ENCODE measurements at regions not wholly inside any gene's neighbourhood (a gene's known extent, or its start where the extent isn't known, plus 50 kb on each side); places are given as distances from the start of the nearest gene placed in this dataset.

DNA sequence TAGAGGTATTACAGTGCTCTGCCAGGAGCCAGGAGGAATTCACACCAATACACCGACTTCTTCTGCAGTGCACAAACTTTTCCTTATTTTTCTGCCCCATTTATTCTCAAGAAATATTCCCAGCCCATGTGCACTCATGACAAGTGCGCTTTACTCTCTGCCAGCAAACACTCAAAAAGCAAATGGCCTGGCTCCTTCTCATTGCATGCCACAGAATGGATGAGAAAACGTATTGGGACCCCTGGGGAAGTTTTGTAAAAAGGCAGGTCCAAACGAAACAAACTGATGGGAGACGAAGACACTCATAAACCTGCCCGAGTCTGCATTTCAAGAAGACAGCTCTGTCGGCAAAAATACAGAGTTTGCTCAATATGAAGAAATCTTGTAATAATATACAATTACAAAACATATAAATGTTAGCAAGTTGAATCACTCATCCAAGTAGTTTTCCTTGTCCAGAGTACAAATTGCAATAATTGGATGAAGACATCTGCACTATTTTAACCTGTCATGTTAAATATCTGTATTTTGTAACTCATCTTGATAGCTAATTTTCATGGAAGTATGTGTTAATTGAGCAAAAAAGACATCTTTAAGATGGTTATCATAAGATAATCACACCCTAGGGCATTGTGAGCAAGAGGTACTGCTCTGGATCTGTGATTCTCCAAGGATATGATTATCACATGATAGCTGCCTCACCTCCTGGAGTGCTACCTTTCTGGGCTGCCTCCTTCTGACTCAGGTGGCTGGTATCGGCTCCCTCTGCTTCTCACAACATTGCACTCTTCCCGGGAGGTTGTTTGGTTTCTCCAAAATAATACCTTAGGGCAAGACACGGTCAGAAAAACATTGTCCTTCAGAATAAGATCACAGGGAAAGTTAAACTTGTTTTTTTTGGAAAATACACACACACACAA, 260.8 kb upstream of the G2E3 start:
- no peak overlapping the region for H3K4me3 ChIP-seq (ENCODE audit: low read depth, low read length)
- no peaks in the 10 kb centered on the region for H3K27me3 ChIP-seq (ENCODE audit: control insufficient read depth, insufficient read depth, low read length)
- ChIA-PET CTCF (interaction anchor here (1.0 to 1.1 kb wide), 2 partner anchors 14 to 27 kb away, joined by 5 to 7 read pairs; no protein-coding TSS in a partner anchor), POLR2A (no interaction called here)
- H3K9me3 ChIP-seq (ENCODE audit: control insufficient read depth, insufficient read depth, low read length), result no peaks in the 10 kb centered on the region
- no peak for DNase-seq (ENCODE audit: low read depth, low spot score)
- no peak for TF ChIP-seq CTCF (IDR thresholded peaks at IDR 0.05; ENCODE audit: low read depth, low read length)
- H3K27ac ChIP-seq (ENCODE audit: low read depth, low read length), result no peak overlapping the region

DNA sequence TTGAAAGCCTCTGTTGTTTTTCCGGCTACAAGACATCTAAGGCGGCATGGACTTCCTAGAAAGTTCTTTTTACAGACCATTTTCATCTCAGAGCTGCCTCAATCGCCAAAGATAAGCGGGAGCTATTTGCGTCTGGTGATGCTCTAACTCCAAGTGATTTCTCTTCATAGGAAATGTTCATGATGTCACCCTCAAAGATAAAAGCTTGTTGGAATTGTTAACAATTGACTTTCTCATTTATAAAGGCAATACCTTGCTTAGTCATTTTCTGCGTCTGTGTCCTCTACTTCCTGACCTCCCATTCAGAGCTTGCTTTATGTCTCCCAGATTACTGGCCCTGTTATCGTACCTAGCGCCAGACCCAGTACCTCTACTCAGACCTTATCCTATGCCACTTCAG, 259.0 kb upstream of the G2E3 start:
- ChIA-PET POLR2A (interaction anchor here (0.6 kb wide), 1 partner anchor 305 kb away, joined by 12 read pairs; no protein-coding TSS in a partner anchor), CTCF (interaction anchor here (1.2 kb wide), 1 partner anchor 29 kb away, joined by 9 read pairs; no protein-coding TSS in a partner anchor)
- Histone ChIP-seq H3K27me3 (ENCODE audit: control insufficient read depth, insufficient read depth, low read length) (no peaks in the 10 kb centered on the region), H3K27ac (ENCODE audit: low read depth, low read length) (no peak overlapping the region), H3K4me3 (ENCODE audit: low read depth, low read length) (no peak overlapping the region), H3K9me3 (ENCODE audit: control insufficient read depth, insufficient read depth, low read length) (no peaks in the 10 kb centered on the region)
- TF ChIP-seq CTCF (IDR thresholded peaks at IDR 0.05; ENCODE audit: low read depth, low read length), result no peak
- no peak for DNase-seq (ENCODE audit: low read depth, low spot score)

- Histone ChIP-seq H3K27ac (ENCODE audit: low read depth, low read length) (no peak overlapping the region), H3K9me3 (ENCODE audit: control insufficient read depth, insufficient read depth, low read length) (no peaks in the 10 kb centered on the region), H3K4me3 (ENCODE audit: low read depth, low read length) (no peak overlapping the region), H3K27me3 (ENCODE audit: control insufficient read depth, insufficient read depth, low read length) (no peaks in the 10 kb centered on the region)
- no peak for TF ChIP-seq CTCF (IDR thresholded peaks at IDR 0.05; ENCODE audit: low read depth, low read length)
- CTCF ChIA-PET, result no interaction called here
- POLR2A ChIA-PET, result no interaction called here
- no peak for DNase-seq (ENCODE audit: low read depth, low spot score)
These were observed 255.6 kb upstream of the G2E3 start for GRCh38 chr14:30303350-30303749.

DNA sequence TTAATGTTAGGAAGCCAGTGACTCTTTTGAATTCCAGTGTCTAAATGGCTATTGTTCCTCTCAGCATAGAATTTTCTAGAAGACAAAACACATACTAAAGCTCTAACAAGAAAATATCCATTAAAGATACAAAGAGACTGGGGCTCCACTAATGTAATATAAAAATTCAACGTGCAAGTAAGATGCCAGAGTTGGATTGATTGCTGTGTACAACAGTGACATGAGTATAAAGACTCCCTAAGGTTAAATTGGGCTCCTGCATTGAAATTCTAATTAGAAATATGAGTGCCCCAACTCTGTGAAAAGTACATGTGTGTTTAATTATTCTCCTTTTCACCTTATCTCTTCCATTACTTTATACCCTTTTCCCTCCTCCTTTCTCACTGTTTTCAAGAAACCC, 253.6 kb upstream of the G2E3 start:
- H3K9me3 ChIP-seq (ENCODE audit: control insufficient read depth, insufficient read depth, low read length), result no peaks in the 10 kb centered on the region
- POLR2A ChIA-PET, result no interaction called here
- CTCF ChIA-PET, result interaction anchor here (1.3 kb wide), 1 partner anchor 22 kb away, joined by 5 read pairs; no protein-coding TSS in a partner anchor
- H3K27ac ChIP-seq (ENCODE audit: low read depth, low read length), result no peak overlapping the region
- no peaks in the 10 kb centered on the region for H3K27me3 ChIP-seq (ENCODE audit: control insufficient read depth, insufficient read depth, low read length)
- H3K4me3 ChIP-seq (ENCODE audit: low read depth, low read length), result no peak overlapping the region
- no peak for DNase-seq (ENCODE audit: low read depth, low spot score)
- TF ChIP-seq CTCF (IDR thresholded peaks at IDR 0.05; ENCODE audit: low read depth, low read length), result no peak

- no peak overlapping the region for H3K4me3 ChIP-seq (ENCODE audit: low read depth, low read length)
- ChIA-PET POLR2A (no interaction called here), CTCF (interaction anchor here (1.1 kb wide), 1 partner anchor 24 kb away, joined by 3 read pairs; no protein-coding TSS in a partner anchor)
- TF ChIP-seq CTCF (IDR thresholded peaks at IDR 0.05; ENCODE audit: low read depth, low read length), result no peak
- no peak overlapping the region for H3K27ac ChIP-seq (ENCODE audit: low read depth, low read length)
- peaks cover 3% of the 10 kb centered on the region for H3K27me3 ChIP-seq (ENCODE audit: control insufficient read depth, insufficient read depth, low read length)
- no peak for DNase-seq (ENCODE audit: low read depth, low spot score)
- no peaks in the 10 kb centered on the region for H3K9me3 ChIP-seq (ENCODE audit: control insufficient read depth, insufficient read depth, low read length)
These were observed 249.6 kb upstream of the G2E3 start for GRCh38 chr14:30309405-30309804.

Measured in AG04450 (cell line).